K562 (cell line): ENCODE measurements at regions not wholly inside any gene's neighbourhood (a gene's known extent, or its start where the extent isn't known, plus 50 kb on each side); places are given as distances from the start of the nearest gene placed in this dataset.

Source experiments
- BCL6 ChIP-seq: fragments of 250-450 bp; sonication (Bioruptor Pico); IDR thresholded peaks from 2 replicates; pipeline ENCODE4 v1.4.0; 2020
- CBX2 ChIP-seq: fragments of 200-600 bp; sonication (generic); IDR thresholded peaks from one replicate; pipeline ENCODE4 v1.6.1; 2012; ENCODE audit warnings: mild to moderate bottlenecking, low read length, inconsistent platforms; ENCODE audit not compliant: insufficient read depth, poor library complexity, severe bottlenecking
- CHAMP1 ChIP-seq: fragments of 450-650 bp; IDR thresholded peaks from 2 replicates; pipeline ENCODE4 v1.6.1; 2016; ENCODE audit warnings: mild to moderate bottlenecking
- KDM2B ChIP-seq: fragments of 250-450 bp; sonication (Bioruptor Pico); IDR thresholded peaks from 2 replicates; pipeline ENCODE4 v1.8.0; 2021; ENCODE audit warnings: mild to moderate bottlenecking, moderate library complexity
- MTF1 ChIP-seq: fragments of 250-450 bp; sonication (Bioruptor Pico); IDR thresholded peaks from 2 replicates; pipeline ENCODE4 v1.9.0; 2021; ENCODE audit warnings: moderate library complexity, mild to moderate bottlenecking, inconsistent platforms, borderline replicate concordance
- RAD21 ChIP-seq, 2 experiments: fragments of 250-450 bp in 1 of 2; fragments of 450-650 bp in 1 of 2; sonication (Bioruptor Pico) in 1 of 2; formaldehyde crosslinking in 1 of 2; IDR thresholded peaks in 1 of 2; conservative IDR thresholded peaks in 1 of 2; 2 replicates each; pipeline versions ENCODE4 v1.4.0 to v1.8.0; 2020 to 2022; ENCODE audit warnings: mild to moderate bottlenecking in 2 of 2, moderate library complexity in 1 of 2
- RCOR1 ChIP-seq, 2 experiments: IDR thresholded peaks; 2 replicates each; pipeline ENCODE4 v1.6.1; 2012; ENCODE audit warnings: low read depth in 2 of 2, low read length in 2 of 2, borderline replicate concordance in 1 of 2, improper control_type of control experiment in 1 of 2
- RFX5 ChIP-seq: IDR thresholded peaks from 2 replicates; pipeline ENCODE4 v1.6.1; 2011; ENCODE audit warnings: low read depth, mild to moderate bottlenecking, improper control_type of control experiment, low read length
- RNF2 ChIP-seq: sonication (generic); IDR thresholded peaks from 2 replicates; pipeline ENCODE4 v1.6.1; 2016
- SMARCB1 ChIP-seq: IDR thresholded peaks from 2 replicates; pipeline ENCODE4 v1.6.1; 2011; ENCODE audit warnings: improper control_type of control experiment, low read depth; ENCODE audit not compliant: insufficient read length
- ZNF518B ChIP-seq: fragments of 250-450 bp; sonication (Bioruptor Pico); IDR thresholded peaks from 2 replicates; pipeline ENCODE4 v1.5.0; 2021; ENCODE audit warnings: mild to moderate bottlenecking, moderate library complexity
- ZNF551 ChIP-seq: fragments of 250-450 bp; sonication (Bioruptor Pico); IDR thresholded peaks from 2 replicates; pipeline ENCODE4 v1.5.0; 2021; ENCODE audit warnings: mild to moderate bottlenecking, moderate library complexity
- TF ChIP-seq, protein P1 (sequence below): sonication (generic); formaldehyde crosslinking; IDR thresholded peaks from 2 replicates; pipeline ENCODE4 v1.8.0; 2022; ENCODE audit warnings: mild to moderate bottlenecking, missing genetic modification reagents

DNA sequence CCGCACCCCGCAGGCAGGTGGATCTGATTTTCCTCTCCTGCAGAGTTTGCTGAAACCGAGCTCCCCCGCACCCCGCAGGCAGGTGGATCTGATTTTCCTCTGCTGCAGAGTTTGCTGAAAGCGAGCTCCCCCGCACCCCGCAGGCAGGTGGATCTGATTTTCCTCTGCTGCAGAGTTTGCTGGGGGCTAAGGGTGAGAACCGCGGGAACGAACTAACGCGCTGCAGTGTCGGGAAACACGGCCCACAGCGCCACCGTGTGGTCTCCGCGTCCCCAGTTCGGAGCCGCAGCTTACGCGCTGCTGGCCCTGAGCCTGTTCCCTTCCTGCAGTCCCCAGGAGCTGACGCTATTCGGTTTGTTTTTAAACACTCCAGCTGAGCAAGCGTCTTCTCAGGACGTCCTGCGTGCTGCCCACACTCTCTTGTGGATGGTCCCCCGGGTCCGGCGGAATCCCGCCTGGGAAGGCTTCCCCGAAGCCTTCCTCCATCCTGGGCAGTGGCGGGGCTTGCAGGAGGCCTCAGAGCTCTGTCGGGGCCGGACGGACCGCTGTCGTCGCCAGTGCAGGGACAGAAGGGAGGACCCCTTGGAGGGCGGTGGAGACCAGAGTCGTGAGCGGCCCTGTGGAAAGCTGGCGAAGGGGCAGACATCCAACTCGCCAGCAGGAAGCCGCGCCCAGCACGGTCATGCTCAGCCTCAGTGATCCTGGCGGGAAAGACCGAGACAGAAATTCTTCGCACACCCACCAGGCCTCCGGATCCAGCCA, 121.2 kb upstream of the LPCAT1 start (continued):
- TF ChIP-seq RCOR1 (IDR thresholded peaks at IDR 0.05; ENCODE audit: borderline replicate concordance in 1 of 2, low read depth in 2 of 2, low read length in 2 of 2), result peak in 1 of 2 experiments; percentile 49; a peak in 1 of 4 replicates
- TF ChIP-seq ZNF551, result no peak
- no peak for TF ChIP-seq RNF2
- no peak for TF ChIP-seq RFX5
- TF ChIP-seq SMARCB1, result no peak
- TF ChIP-seq KDM2B (CRISPR knock-in tag), result 0 out of 2 replicates have a peak, but pooled peaks have one; percentile 39
- no peak for TF ChIP-seq CHAMP1
- TF ChIP-seq BCL6 (CRISPR knock-in tag), result no peak
- TF ChIP-seq MTF1 (CRISPR knock-in tag), result no peak
- TF ChIP-seq, protein P1, sequence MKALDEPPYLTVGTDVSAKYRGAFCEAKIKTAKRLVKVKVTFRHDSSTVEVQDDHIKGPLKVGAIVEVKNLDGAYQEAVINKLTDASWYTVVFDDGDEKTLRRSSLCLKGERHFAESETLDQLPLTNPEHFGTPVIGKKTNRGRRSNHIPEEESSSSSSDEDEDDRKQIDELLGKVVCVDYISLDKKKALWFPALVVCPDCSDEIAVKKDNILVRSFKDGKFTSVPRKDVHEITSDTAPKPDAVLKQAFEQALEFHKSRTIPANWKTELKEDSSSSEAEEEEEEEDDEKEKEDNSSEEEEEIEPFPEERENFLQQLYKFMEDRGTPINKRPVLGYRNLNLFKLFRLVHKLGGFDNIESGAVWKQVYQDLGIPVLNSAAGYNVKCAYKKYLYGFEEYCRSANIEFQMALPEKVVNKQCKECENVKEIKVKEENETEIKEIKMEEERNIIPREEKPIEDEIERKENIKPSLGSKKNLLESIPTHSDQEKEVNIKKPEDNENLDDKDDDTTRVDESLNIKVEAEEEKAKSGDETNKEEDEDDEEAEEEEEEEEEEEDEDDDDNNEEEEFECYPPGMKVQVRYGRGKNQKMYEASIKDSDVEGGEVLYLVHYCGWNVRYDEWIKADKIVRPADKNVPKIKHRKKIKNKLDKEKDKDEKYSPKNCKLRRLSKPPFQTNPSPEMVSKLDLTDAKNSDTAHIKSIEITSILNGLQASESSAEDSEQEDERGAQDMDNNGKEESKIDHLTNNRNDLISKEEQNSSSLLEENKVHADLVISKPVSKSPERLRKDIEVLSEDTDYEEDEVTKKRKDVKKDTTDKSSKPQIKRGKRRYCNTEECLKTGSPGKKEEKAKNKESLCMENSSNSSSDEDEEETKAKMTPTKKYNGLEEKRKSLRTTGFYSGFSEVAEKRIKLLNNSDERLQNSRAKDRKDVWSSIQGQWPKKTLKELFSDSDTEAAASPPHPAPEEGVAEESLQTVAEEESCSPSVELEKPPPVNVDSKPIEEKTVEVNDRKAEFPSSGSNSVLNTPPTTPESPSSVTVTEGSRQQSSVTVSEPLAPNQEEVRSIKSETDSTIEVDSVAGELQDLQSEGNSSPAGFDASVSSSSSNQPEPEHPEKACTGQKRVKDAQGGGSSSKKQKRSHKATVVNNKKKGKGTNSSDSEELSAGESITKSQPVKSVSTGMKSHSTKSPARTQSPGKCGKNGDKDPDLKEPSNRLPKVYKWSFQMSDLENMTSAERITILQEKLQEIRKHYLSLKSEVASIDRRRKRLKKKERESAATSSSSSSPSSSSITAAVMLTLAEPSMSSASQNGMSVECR (CRISPR knock-in tag), result peak; percentile 25; the same call in 1 of the 2 replicates
- peak; percentile 78 to 86 for TF ChIP-seq RAD21 (CRISPR knock-in tag; conservative IDR thresholded peaks at IDR 0.05 in 1 of 2, IDR thresholded peaks at IDR 0.05 in 1 of 2)
- no peak for TF ChIP-seq ZNF518B (CRISPR knock-in tag)
- TF ChIP-seq CBX2, result peak; percentile 67
